Lung (tissue), 11 donors: ENCODE measurements at regions not wholly inside any gene's neighbourhood (a gene's known extent, or its start where the extent isn't known, plus 50 kb on each side); places are given as distances from the start of the nearest gene placed in this dataset.

Source experiments
- ATAC-seq: fragments of 200-7000 bp; cut with Tn5 transposase; one replicate; pipeline ENCODE4 v1.9.1; 2020; ENCODE audit warnings: moderate number of reproducible peaks; ENCODE audit not compliant: insufficient read depth, low FRiP score
- DNase-seq, 3 donors: peaks; one replicate each; pipeline ENCODE4 v3.0.0-alpha.2; 2013 to 2017
- H3K27ac ChIP-seq, 2 donors: one replicate each; pipeline ENCODE4 v1.5.1; 2013; ENCODE audit warnings: mild to moderate bottlenecking in 2 of 2, moderate library complexity in 2 of 2, control low read depth in 1 of 2, inconsistent platforms in 1 of 2, low read depth in 1 of 2, low read length in 1 of 2
- H3K27me3 ChIP-seq, 3 donors: one replicate each; pipeline ENCODE4 v1.5.1; 2013; ENCODE audit warnings: low read length in 2 of 3; ENCODE audit not compliant: control insufficient read depth in 3 of 3, insufficient read depth in 3 of 3
- H3K36me3 ChIP-seq, 4 donors: one replicate each; pipeline ENCODE4 v1.5.1; 2013; ENCODE audit warnings: low read length in 4 of 4, mild to moderate bottlenecking in 1 of 4, moderate library complexity in 1 of 4; ENCODE audit not compliant: control insufficient read depth in 4 of 4, insufficient read depth in 4 of 4
- H3K4me1 ChIP-seq, 5 donors: one replicate each; pipeline ENCODE4 v1.5.1; 2013; ENCODE audit warnings: low read length in 5 of 5, mild to moderate bottlenecking in 2 of 5, moderate library complexity in 1 of 5; ENCODE audit not compliant: control insufficient read depth in 5 of 5, insufficient read depth in 5 of 5
- H3K4me3 ChIP-seq: one replicate; pipeline ENCODE4 v1.5.1; 2013; ENCODE audit warnings: mild to moderate bottlenecking, control low read depth, moderate library complexity
- H3K9ac ChIP-seq, 2 donors: one replicate each; pipeline ENCODE4 v1.5.1; 2013; ENCODE audit warnings: low read length in 2 of 2, control low read depth in 1 of 2; ENCODE audit not compliant: insufficient read depth in 1 of 2
- H3K9me3 ChIP-seq, 4 donors: one replicate each; pipeline ENCODE4 v1.5.1; 2013; ENCODE audit warnings: low read length in 3 of 4, mild to moderate bottlenecking in 1 of 4, moderate library complexity in 1 of 4; ENCODE audit not compliant: control insufficient read depth in 4 of 4, insufficient read depth in 3 of 4
- CTCF ChIP-seq: IDR thresholded peaks from 2 replicates; pipeline ENCODE4 v1.5.1; 2012; ENCODE audit warnings: mild to moderate bottlenecking; ENCODE audit errors: control extremely low read depth, extremely low read depth
- WGBS, 2 donors: extraction: QIAGEN DNeasy Blood & Tissue Kit; methylation state at CpG; one replicate each; pipeline ENCODE4 v1.1.7; 2013; 5-methylcytosine and 5-hydroxymethylcytosine counted together
- donor health status: control.
- donor health status: control.
- donor health status: Bipolar disorder and iron deficiency.
- donor health status: healthy.
- donor health status: DM: yes; HTN: yes; CAD: no.

GRCh38 chr6:149150801-149151398 lies 166.6 kb upstream of the TAB2 start:
- no peaks in the 10 kb centered on the region for H3K36me3 ChIP-seq
- no peak for TF ChIP-seq CTCF
- no peak for DNase-seq

GRCh38 chr6:149152521-149152920 lies 165.0 kb upstream of the TAB2 start:
- peaks cover 0 to 6% (median 0%) of the 10 kb centered on the region in 5 donors for H3K4me1 ChIP-seq
- no peak overlapping the region for H3K27ac ChIP-seq
- no peaks in the 10 kb centered on the region for H3K27me3 ChIP-seq
- H3K36me3 ChIP-seq = no peaks in the 10 kb centered on the region
- H3K9ac ChIP-seq = no peak overlapping the region
- 89 to 100% methylated on average over 1 of the region's 1 CpG for WGBS, 2 donors
- no peak for TF ChIP-seq CTCF
- no peaks in the 10 kb centered on the region for H3K9me3 ChIP-seq
- DNase-seq (no peak), ATAC-seq (no peak)
- no peak overlapping the region for H3K4me3 ChIP-seq

More at GRCh38 chr6:149150801-149151398, 166.6 kb upstream of the TAB2 start:
- Histone ChIP-seq H3K4me1 (peaks cover 0 to 8% (median 0%) of the 10 kb centered on the region in 5 donors), H3K9me3 (no peaks in the 10 kb centered on the region), H3K9ac (no peak overlapping the region), H3K27me3 (no peaks in the 10 kb centered on the region), H3K27ac (no peak overlapping the region), H3K4me3 (no peak overlapping the region)
- no peak for ATAC-seq
- WGBS, 2 donors = 93 to 95% methylated on average over 3 of the region's 3 CpGs

- no peak for ATAC-seq
- Histone ChIP-seq H3K4me3 (no peak overlapping the region), H3K27me3 (no peaks in the 10 kb centered on the region), H3K27ac (no peak overlapping the region), H3K9me3 (no peaks in the 10 kb centered on the region), H3K9ac (no peak overlapping the region), H3K4me1 (peaks cover 0 to under 1% (median 0%) of the 10 kb centered on the region in 5 donors), H3K36me3 (no peaks in the 10 kb centered on the region)
- no peak for TF ChIP-seq CTCF
- WGBS, 2 donors = 57 to 74% methylated on average over 2 of the region's 2 CpGs
- DNase-seq = no peak
Measured at GRCh38 chr6:149153100-149153499, 164.4 kb upstream of the TAB2 start.

GRCh38 chr6:149153693-149154092 lies 163.8 kb upstream of the TAB2 start:
- ATAC-seq (no peak), DNase-seq (no peak)
- no peaks in the 10 kb centered on the region for H3K27me3 ChIP-seq
- no peak overlapping the region for H3K9ac ChIP-seq
- TF ChIP-seq CTCF = no peak
- H3K4me3 ChIP-seq = no peak overlapping the region
- H3K36me3 ChIP-seq = no peaks in the 10 kb centered on the region
- no peaks in the 10 kb centered on the region for H3K9me3 ChIP-seq
- WGBS, 2 donors = 77 to 85% methylated on average over 2 of the region's 2 CpGs
- H3K4me1 ChIP-seq = no peaks in the 10 kb centered on the region
- H3K27ac ChIP-seq = no peak overlapping the region
